Spinal cord (tissue), 9 donors: ENCODE measurements at regions not wholly inside any gene's neighbourhood (a gene's known extent, or its start where the extent isn't known, plus 50 kb on each side); places are given as distances from the start of the nearest gene placed in this dataset.

Experiments
- DNase-seq, 6 donors: peaks; one replicate each; pipeline versions ENCODE4 v3.0.0 to v3.0.0-alpha.2; 2013 to 2015; ENCODE audit warnings: low spot score in 6 of 6, low read depth in 4 of 6
- H3K27ac ChIP-seq: one replicate; pipeline ENCODE4 v1.5.1; 2013; ENCODE audit warnings: low read depth, low read length, control low read depth
- H3K27me3 ChIP-seq: one replicate; pipeline ENCODE4 v1.6.1; 2013; ENCODE audit warnings: low read length; ENCODE audit not compliant: control insufficient read depth, insufficient read depth
- H3K36me3 ChIP-seq: one replicate; pipeline ENCODE4 v1.6.1; 2013; ENCODE audit warnings: low read length; ENCODE audit not compliant: control insufficient read depth, insufficient read depth
- H3K4me1 ChIP-seq: one replicate; pipeline ENCODE4 v1.6.1; 2013; ENCODE audit warnings: low read length; ENCODE audit not compliant: control insufficient read depth, insufficient read depth
- H3K4me3 ChIP-seq: one replicate; pipeline ENCODE4 v1.5.1; 2013; ENCODE audit warnings: low read depth, low read length, control low read depth
- H3K9me3 ChIP-seq: one replicate; pipeline ENCODE4 v1.6.1; 2013; ENCODE audit warnings: low read length; ENCODE audit not compliant: control insufficient read depth, insufficient read depth
- WGBS: methylation state at CpG from one replicate; pipeline ENCODE4 v1.1.5; 2013; ENCODE audit warnings: missing lambda C conversion rate; ENCODE audit not compliant: insufficient coverage; 5-methylcytosine and 5-hydroxymethylcytosine counted together
- donor health status: healthy.

DNA sequence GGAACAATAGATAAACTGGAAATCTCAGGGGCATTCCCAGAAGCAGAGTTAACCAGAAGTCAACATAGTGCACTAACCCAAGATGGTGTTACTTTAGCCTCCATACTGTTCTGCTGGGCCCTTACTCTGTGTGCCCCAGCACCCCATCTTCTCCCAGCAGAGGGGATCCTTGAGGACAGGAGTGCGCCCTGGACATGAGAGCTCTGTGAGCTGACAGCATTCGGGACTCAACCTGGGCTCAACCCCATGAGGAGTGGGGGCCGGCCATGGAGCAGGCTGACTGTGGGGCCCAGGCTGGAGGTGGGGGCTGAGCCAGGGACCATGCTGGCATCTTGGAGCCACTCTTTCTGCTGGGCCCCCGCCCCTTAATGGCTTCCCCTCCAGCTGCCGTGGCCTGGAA, 156.3 kb upstream of the HS6ST1 start:
- Histone ChIP-seq H3K4me3 (no peak overlapping the region), H3K4me1 (peaks cover 23% of the 10 kb centered on the region), H3K36me3 (no peaks in the 10 kb centered on the region), H3K27ac (no peak overlapping the region), H3K27me3 (no peaks in the 10 kb centered on the region), H3K9me3 (no peaks in the 10 kb centered on the region)
- no peak for DNase-seq
- 94% methylated on average over 5 of the region's 5 CpGs for WGBS

DNA sequence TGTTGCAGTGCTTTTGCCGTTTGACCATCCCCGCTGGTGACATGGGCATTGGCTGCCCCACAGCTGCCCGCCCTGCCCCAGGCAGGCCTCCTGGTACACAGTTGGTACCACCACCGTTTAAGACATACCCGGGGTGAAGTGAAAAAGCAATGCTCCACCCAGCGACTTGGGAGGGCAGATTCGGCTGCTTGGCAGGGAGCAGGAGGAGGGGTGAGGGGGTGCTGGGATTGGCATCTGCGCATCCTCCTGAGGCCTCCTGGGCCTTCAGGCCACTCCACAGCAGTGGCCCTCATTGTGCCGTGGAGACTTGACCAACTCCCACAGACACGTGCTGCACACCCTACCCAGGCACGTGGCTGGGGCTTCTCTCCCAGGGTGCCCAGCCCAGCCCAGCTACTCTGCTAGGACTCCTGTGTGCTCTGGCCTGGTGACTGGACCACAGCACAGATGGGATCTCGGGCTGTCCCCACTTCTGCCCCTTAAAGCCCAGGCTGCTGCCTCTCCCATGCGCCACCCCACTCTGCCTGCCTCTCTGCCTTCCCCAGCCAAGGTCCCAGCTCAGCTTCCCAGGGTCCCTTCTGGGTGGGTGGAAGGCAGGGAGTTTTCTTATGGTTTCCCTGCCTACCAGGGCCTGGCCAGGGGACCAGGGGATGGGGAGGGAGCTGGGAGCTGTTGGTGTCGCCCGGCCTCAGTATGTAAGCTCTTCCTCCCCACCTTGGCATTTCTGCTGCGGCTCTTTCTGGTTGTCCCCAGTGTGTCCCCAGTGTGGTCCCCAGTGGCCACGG, 157.0 kb upstream of the HS6ST1 start:
- no peak overlapping the region for H3K4me3 ChIP-seq
- H3K27ac ChIP-seq: no peak overlapping the region
- 91% methylated on average over 10 of the region's 17 CpGs for WGBS
- no peak for DNase-seq
- H3K36me3 ChIP-seq: no peaks in the 10 kb centered on the region
- H3K27me3 ChIP-seq: no peaks in the 10 kb centered on the region
- H3K9me3 ChIP-seq: no peaks in the 10 kb centered on the region
- H3K4me1 ChIP-seq: peaks cover 23% of the 10 kb centered on the region

DNA sequence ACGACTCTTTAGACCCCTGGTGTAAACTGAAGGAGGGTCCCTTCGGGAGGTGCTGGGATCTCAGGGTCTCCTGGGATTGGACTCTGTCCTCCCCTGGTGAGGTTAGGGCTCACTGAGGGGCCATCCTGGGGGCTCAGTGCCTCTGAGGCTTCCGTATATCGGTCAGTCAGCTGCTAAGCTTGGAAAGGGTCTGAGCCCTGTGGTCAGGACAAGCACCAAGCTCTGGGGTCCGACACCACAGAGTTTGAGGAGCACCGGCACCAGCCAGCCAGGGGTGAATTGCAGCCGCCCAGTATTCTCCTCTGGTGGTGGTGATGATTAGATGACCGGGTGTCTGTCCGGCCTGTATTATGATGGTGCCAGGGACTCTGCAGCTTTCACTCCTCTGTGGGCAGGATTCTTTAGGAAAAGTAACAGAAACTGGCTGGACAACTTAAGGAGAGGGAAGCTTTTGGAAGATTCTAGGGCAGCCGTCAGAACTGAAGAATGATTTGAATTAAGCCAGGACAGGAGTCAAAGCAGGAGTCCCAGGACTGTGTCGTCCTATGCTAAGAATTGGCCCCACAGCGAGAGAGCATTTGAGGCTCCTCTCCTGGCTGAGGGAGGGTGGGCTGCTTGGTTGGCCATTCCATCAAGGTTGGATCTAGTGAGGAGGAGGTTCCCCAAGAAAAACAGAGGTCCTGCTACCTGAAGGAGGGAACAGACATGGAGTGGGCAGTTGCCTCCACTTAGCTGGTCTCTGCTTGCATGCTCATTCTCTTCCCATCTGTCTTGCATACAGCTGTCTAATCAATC, 158.6 kb upstream of the HS6ST1 start:
- peaks cover 23% of the 10 kb centered on the region for H3K4me1 ChIP-seq
- WGBS: 96% methylated on average over 12 of the region's 12 CpGs
- no peak overlapping the region for H3K27ac ChIP-seq
- H3K27me3 ChIP-seq: no peaks in the 10 kb centered on the region
- no peak overlapping the region for H3K4me3 ChIP-seq
- DNase-seq: no peak
- H3K36me3 ChIP-seq: no peaks in the 10 kb centered on the region
- no peaks in the 10 kb centered on the region for H3K9me3 ChIP-seq

DNA sequence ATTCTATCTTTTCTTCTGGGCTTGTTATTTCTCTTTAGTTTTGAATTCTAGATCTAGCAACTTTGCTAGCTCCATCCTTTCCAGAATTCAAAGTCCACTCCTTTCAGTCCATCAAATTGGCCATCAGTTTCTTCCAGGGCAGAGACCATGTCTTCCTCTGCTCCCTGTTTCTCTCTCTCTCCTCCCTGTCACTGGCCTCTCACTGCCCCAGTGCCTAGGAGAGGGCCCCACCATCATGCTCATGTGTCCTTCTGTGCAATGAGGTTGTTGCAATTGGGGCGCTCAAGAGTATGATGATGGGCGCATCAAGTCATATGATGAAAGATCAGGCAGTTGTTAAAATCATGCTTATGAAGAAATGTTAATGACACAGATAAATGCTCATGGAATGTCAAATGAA, 159.2 kb upstream of the HS6ST1 start:
- 100% methylated on average over 1 of the region's 2 CpGs for WGBS
- no peak for DNase-seq
- Histone ChIP-seq H3K4me1 (peaks cover 17% of the 10 kb centered on the region), H3K36me3 (no peaks in the 10 kb centered on the region), H3K27ac (no peak overlapping the region), H3K27me3 (no peaks in the 10 kb centered on the region), H3K9me3 (no peaks in the 10 kb centered on the region), H3K4me3 (no peak overlapping the region)

DNA sequence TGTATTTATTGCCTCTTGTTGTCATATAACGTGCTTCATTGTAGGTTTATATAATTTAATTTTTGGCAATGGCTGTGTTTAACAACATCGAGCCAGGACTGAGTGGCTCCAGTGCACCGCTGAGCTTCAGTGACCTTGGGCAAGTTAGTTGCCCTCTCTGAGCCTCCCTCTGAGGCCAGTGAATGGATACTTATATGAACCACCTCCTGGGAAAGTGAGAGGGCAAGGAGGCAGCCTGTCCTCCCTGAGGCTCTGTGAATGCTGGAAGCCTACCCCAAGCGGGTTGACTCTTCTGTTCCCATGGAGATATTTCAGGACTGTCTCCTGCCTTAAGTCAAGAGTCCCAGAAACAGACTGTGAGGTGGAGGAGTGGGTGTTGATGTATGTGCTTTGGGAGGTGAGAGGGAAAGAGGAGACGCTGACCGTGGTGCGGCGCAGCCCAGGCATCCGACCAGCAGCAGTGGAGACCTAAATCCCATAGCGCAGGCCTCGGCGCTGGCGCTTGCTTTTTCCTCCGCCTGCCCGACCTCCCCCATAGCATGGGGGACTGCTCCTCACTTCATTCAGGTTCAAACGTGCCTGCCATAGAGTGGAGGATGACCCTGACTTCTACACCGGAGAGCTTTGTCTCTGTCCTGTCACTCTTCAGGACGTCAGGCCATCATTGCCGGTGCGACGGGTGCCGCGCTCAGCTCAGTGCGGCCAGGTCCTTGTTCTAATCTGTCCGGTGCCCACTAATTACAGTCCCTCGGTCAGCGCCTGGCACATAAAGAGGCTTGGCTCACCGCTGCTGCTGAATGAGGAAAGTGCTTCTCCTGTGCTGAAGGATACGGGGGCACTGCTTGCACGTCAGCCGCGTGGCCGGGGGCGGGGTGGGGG, 167.3 kb upstream of the HS6ST1 start:
- no peak for DNase-seq
- Histone ChIP-seq H3K9me3 (no peaks in the 10 kb centered on the region), H3K4me1 (no peaks in the 10 kb centered on the region), H3K36me3 (no peaks in the 10 kb centered on the region), H3K27me3 (no peaks in the 10 kb centered on the region), H3K27ac (no peak overlapping the region), H3K4me3 (no peak overlapping the region)
- WGBS: 87% methylated on average over 28 of the region's 34 CpGs

DNA sequence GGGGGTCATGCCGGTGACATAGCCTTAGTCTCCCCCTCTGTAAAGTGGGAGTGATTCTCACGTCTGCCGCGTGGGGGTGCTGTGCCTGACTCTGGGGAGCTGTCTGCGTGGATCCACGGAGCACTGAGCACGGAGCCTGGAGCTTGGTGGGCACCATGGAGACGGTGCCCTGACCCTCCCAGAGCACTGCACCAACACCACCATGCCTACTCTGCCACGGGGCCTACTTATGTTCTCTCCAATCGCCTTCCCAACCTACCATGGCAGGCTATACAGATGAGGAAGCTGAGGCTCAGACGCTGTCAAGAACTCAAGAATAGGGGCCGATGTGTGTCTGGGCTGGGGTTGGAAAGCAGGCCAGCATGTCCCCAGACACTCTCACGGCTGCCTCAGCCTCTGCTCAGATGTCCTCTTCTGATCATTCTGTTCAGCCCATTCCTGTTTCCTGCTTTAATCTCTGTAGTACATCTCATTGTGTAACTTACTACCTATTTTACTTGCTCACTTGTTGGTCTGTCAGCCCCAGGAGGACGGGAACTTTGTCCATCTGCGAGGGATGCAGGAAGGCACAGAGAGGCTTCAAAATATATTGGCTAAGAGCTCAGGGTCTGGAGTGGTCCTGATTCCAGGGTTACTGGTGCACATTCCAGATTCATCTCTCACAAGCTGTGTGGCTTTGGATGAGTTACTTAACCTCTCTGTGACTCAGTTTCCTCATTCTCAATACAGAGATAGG, 168.1 kb upstream of the HS6ST1 start:
- Histone ChIP-seq H3K27me3 (no peaks in the 10 kb centered on the region), H3K36me3 (no peaks in the 10 kb centered on the region), H3K9me3 (no peaks in the 10 kb centered on the region), H3K27ac (no peak overlapping the region), H3K4me3 (no peak overlapping the region), H3K4me1 (peaks cover 5% of the 10 kb centered on the region)
- no peak for DNase-seq
- 84% methylated on average over 15 of the region's 15 CpGs for WGBS

DNA sequence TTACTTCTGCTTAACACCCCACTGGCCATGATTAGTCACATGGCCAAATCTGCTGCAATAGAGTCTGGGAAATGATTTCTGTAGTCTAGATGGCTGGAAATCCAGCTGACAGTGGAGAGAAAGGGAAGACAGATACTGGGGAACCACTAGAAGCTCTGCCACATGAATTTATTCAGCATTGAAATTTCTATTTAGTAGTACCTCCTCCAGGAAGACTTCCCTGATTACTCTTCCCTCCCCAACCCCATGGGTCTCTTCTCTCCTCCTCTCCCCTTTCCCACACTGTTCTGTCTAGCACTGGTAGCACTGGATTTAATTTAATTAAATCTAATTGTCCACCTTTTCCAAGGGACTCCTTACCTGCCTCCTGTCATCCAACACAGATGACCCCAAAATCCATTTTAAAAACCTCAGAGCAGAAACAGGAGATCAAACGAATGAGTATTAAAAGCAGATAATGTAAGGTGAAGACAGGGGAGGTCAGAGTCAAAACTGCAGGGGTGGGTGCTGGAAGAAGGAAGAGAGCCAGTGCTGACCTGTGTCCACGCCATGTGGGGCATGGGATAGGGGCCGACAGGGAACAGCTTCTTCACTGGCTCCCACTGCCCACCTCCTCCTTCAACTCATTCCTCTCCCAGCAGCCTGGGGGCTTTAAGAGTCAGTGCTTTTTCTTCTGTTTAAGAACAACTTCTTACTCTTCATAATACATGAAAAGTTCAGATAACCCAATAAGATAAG, 169.2 kb upstream of the HS6ST1 start:
- Histone ChIP-seq H3K4me3 (no peak overlapping the region), H3K4me1 (peaks cover 12% of the 10 kb centered on the region), H3K27me3 (no peaks in the 10 kb centered on the region), H3K36me3 (no peaks in the 10 kb centered on the region), H3K9me3 (no peaks in the 10 kb centered on the region), H3K27ac (no peak overlapping the region)
- DNase-seq: no peak
- WGBS: 50% methylated on average over 1 of the region's 3 CpGs

DNA sequence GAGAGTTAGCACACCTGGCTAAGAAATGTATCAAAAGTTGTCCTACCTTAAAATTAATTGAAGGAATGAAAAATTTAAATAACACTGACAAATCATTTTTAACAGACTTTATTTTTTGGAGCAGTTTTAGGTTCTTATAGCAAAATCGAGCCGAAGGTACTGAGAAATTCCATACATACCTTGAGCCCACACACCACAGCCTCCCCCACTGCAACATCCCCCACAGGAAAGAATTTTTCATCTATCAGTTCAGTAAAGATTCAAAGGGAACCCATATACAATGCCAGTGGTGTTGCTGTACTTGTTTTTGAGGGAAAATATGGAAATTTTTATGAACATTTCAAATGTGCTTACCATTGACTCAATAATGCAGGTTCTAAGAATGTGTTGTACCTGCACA, 169.8 kb upstream of the HS6ST1 start:
- no peak overlapping the region for H3K4me3 ChIP-seq
- DNase-seq: no peak
- WGBS: 70% methylated on average over 2 of the region's 2 CpGs
- no peaks in the 10 kb centered on the region for H3K27me3 ChIP-seq
- H3K4me1 ChIP-seq: peaks cover 13% of the 10 kb centered on the region
- H3K36me3 ChIP-seq: no peaks in the 10 kb centered on the region
- H3K9me3 ChIP-seq: no peaks in the 10 kb centered on the region
- H3K27ac ChIP-seq: no peak overlapping the region
